MCF 10A (cell line): ENCODE measurements at regions not wholly inside any gene's neighbourhood (a gene's known extent, or its start where the extent isn't known, plus 50 kb on each side); places are given as distances from the start of the nearest gene placed in this dataset.

Experiments
- BruUV-seq: library from RNA; stranded (reverse); fragments of 400-500 nt; replicated peaks from 2 replicates; lab custom pipeline; 2021; lab: Mats Ljungman, UMichigan
- CTCF ChIA-PET: fragments of 300-600 bp; sonication (Branson Sonifier 250); formaldehyde crosslinking; extraction: SDS; loops from one replicate; lab custom pipeline; 2021; ENCODE audit warnings: antibody characterized with exemption, inconsistent platforms; lab: Yijun Ruan, JAX
- POLR2A ChIA-PET: fragments of 300-600, 350-650 bp; sonication (Branson Sonifier 250); formaldehyde crosslinking; extraction: SDS; loops from one replicate; lab custom pipeline; 2020; ENCODE audit warnings: antibody characterized with exemption, inconsistent platforms; lab: Yijun Ruan, JAX
- DNase-seq: peaks from one replicate; pipeline ENCODE4 v3.0.0-alpha.2; 2018; ENCODE audit not compliant: unreplicated experiment
- H3K27ac Mint-ChIP-seq: one replicate; pipeline ENCODE4 v1.8.0; 2022; ENCODE audit warnings: mild to moderate bottlenecking, low read depth, mixed read lengths; ENCODE audit not compliant: unreplicated experiment
- H3K27me3 Mint-ChIP-seq: one replicate; pipeline ENCODE4 v1.8.0; 2022; ENCODE audit warnings: mixed read lengths; ENCODE audit not compliant: insufficient read depth, unreplicated experiment
- H3K36me3 Mint-ChIP-seq: one replicate; pipeline ENCODE4 v1.8.0; 2022; ENCODE audit warnings: mild to moderate bottlenecking, moderate library complexity, mixed read lengths; ENCODE audit not compliant: insufficient read depth, unreplicated experiment
- H3K4me1 Mint-ChIP-seq: one replicate; pipeline ENCODE4 v1.8.0; 2022; ENCODE audit warnings: mixed read lengths; ENCODE audit not compliant: insufficient read depth, unreplicated experiment
- H3K4me3 Mint-ChIP-seq: one replicate; pipeline ENCODE4 v1.8.0; 2022; ENCODE audit warnings: mild to moderate bottlenecking, moderate library complexity, mixed read lengths; ENCODE audit not compliant: unreplicated experiment
- H3K9me3 Mint-ChIP-seq: one replicate; pipeline ENCODE4 v1.8.0; 2022; ENCODE audit warnings: mixed read lengths; ENCODE audit not compliant: unreplicated experiment
- CTCF ChIP-seq: fragments of 200-600 bp; IDR thresholded peaks from one replicate; pipeline ENCODE4 v1.8.0; 2022; ENCODE audit warnings: antibody characterized with exemption, mild to moderate bottlenecking; ENCODE audit not compliant: unreplicated experiment
- intact Hi-C: fragments of 100-400 bp; cut with micrococcal nuclease; formaldehyde crosslinking; loops from 2 replicates; pipeline ENCODE4 v1.14.1; 2022

GRCh38 chr1:93744299-93744988 lies 62.8 kb upstream of the BCAR3 start:
- Mint-ChIP-seq H3K4me1 (peaks cover 25% of the 10 kb centered on the region), H3K27ac (peak overlapping the region; percentile 16), H3K27me3 (no peaks in the 10 kb centered on the region), H3K9me3 (peaks cover 13% of the 10 kb centered on the region), H3K36me3 (peaks cover 8% of the 10 kb centered on the region), H3K4me3 (no peak overlapping the region)
- TF ChIP-seq CTCF, result no peak
- ChIA-PET POLR2A (interaction anchor here (0.9 to 1.9 kb wide), 2 partner anchors 11 to 22 kb away, joined by 4 to 15 read pairs; no protein-coding TSS in a partner anchor), CTCF (interaction anchor here (0.6 to 1.7 kb wide), 3 partner anchors 10 to 114 kb away, joined by 3 to 4 read pairs (median 4); no protein-coding TSS in a partner anchor)
- DNase-seq, result no peak
- no TSS peak for BruUV-seq
- intact Hi-C loops, result no loop called here

- no peak overlapping the region for H3K27ac Mint-ChIP-seq
- no peaks in the 10 kb centered on the region for H3K27me3 Mint-ChIP-seq
- BruUV-seq, result no TSS peak
- peaks cover 35% of the 10 kb centered on the region for H3K4me1 Mint-ChIP-seq
- no peak for DNase-seq
- intact Hi-C loops, result no loop called here
- peaks cover 13% of the 10 kb centered on the region for H3K9me3 Mint-ChIP-seq
- ChIA-PET POLR2A (interaction anchor here (0.9 kb wide), 1 partner anchor 23 kb away, joined by 4 read pairs; no protein-coding TSS in a partner anchor), CTCF (interaction anchor here (0.6 to 1.7 kb wide), 2 partner anchors 70 to 128 kb away, joined by 4 read pairs; no protein-coding TSS in a partner anchor)
- H3K4me3 Mint-ChIP-seq, result no peak overlapping the region
- H3K36me3 Mint-ChIP-seq, result peaks cover 8% of the 10 kb centered on the region
- no peak for TF ChIP-seq CTCF
Observed at GRCh38 chr1:93743465-93743864, 61.8 kb upstream of the BCAR3 start.

GRCh38 chr1:93740601-93741031 lies 59.0 kb upstream of the BCAR3 start:
- H3K4me1 Mint-ChIP-seq, result peaks cover 42% of the 10 kb centered on the region
- no peak for DNase-seq
- no peaks in the 10 kb centered on the region for H3K36me3 Mint-ChIP-seq
- intact Hi-C loops, result no loop called here
- no peaks in the 10 kb centered on the region for H3K9me3 Mint-ChIP-seq
- no peaks in the 10 kb centered on the region for H3K27me3 Mint-ChIP-seq
- no peak overlapping the region for H3K27ac Mint-ChIP-seq
- H3K4me3 Mint-ChIP-seq, result no peak overlapping the region
- no TSS peak for BruUV-seq
- ChIA-PET POLR2A (interaction anchor here (0.6 to 3.5 kb wide), 5 partner anchors 14 to 147 kb away, joined by 3 to 15 read pairs (median 7); no protein-coding TSS in a partner anchor), CTCF (interaction anchor here (1.5 kb wide), 1 partner anchor 73 kb away, joined by 6 read pairs; no protein-coding TSS in a partner anchor)
- TF ChIP-seq CTCF, result no peak

GRCh38 chr1:93740157-93740556 lies 58.5 kb upstream of the BCAR3 start:
- intact Hi-C loops, result no loop called here
- no peak for DNase-seq
- BruUV-seq, result no TSS peak
- ChIA-PET POLR2A (interaction anchor here (0.6 to 3.5 kb wide), 9 partner anchors 9 to 59 kb away, joined by 3 to 15 read pairs (median 4); no protein-coding TSS in a partner anchor), CTCF (interaction anchor here (1.5 kb wide), 1 partner anchor 73 kb away, joined by 6 read pairs; no protein-coding TSS in a partner anchor)
- peaks cover 38% of the 10 kb centered on the region for H3K4me1 Mint-ChIP-seq
- TF ChIP-seq CTCF, result no peak
- H3K27me3 Mint-ChIP-seq, result no peaks in the 10 kb centered on the region
- H3K9me3 Mint-ChIP-seq, result no peaks in the 10 kb centered on the region
- H3K4me3 Mint-ChIP-seq, result no peak overlapping the region
- H3K27ac Mint-ChIP-seq, result peak overlapping the region; percentile 83
- no peaks in the 10 kb centered on the region for H3K36me3 Mint-ChIP-seq
